ENCODE measurements at regions not wholly inside any gene's neighbourhood (a gene's known extent, or its start where the extent isn't known, plus 50 kb on each side); places are given as distances from the start of the nearest gene placed in this dataset.

- POLR2A ChIA-PET: no interaction called here
- ATAC-seq (no peak), DNase-seq (no peak)
- Mint-ChIP-seq H3K27ac (no peak overlapping the region), H3K36me3 (ENCODE audit: low read depth) (no peaks in the 10 kb centered on the region), H3K4me3 (no peak overlapping the region), H3K4me1 (no peaks in the 10 kb centered on the region), H3K9me3 (ENCODE audit: low read depth) (no peaks in the 10 kb centered on the region), H3K27me3 (peaks cover 4% of the 10 kb centered on the region)
- intact Hi-C loops (cut with DNase I, micrococcal nuclease): no loop called here
- CTCF ChIA-PET: interaction anchor here (0.6 kb wide), 1 partner anchor 139 kb away, joined by 3 read pairs; no protein-coding TSS in a partner anchor
Measured at GRCh38 chr11:114811971-114812370, 133.6 kb downstream of the NXPE2 start.

GRCh38 chr11:114812733-114813132 is 134.4 kb downstream of the NXPE2 start:
- intact Hi-C loops (cut with DNase I, micrococcal nuclease): no loop called here
- Mint-ChIP-seq H3K4me3 (no peak overlapping the region), H3K27ac (no peak overlapping the region), H3K36me3 (ENCODE audit: low read depth) (no peaks in the 10 kb centered on the region), H3K9me3 (ENCODE audit: low read depth) (no peaks in the 10 kb centered on the region), H3K27me3 (peaks cover 3% of the 10 kb centered on the region), H3K4me1 (no peaks in the 10 kb centered on the region)
- no peak for DNase-seq
- ChIA-PET POLR2A (no interaction called here), CTCF (no interaction called here)
- no peak for ATAC-seq

- no peaks in the 10 kb centered on the region for H3K4me1 Mint-ChIP-seq
- ChIA-PET CTCF (no interaction called here), POLR2A (no interaction called here)
- H3K4me3 Mint-ChIP-seq: no peak overlapping the region
- H3K27me3 Mint-ChIP-seq: no peaks in the 10 kb centered on the region
- ATAC-seq (no peak), DNase-seq (no peak)
- no peaks in the 10 kb centered on the region for H3K9me3 Mint-ChIP-seq (ENCODE audit: low read depth)
- no peak overlapping the region for H3K27ac Mint-ChIP-seq
- H3K36me3 Mint-ChIP-seq (ENCODE audit: low read depth): no peaks in the 10 kb centered on the region
- intact Hi-C loops (cut with DNase I, micrococcal nuclease): no loop called here
Measured at GRCh38 chr11:114813189-114813718, 134.9 kb downstream of the NXPE2 start.

GRCh38 chr11:114815176-114815575 is 136.8 kb downstream of the NXPE2 start:
- ChIA-PET CTCF (no interaction called here), POLR2A (no interaction called here)
- DNase-seq: no peak
- H3K9me3 Mint-ChIP-seq (ENCODE audit: low read depth): no peaks in the 10 kb centered on the region
- peaks cover 4% of the 10 kb centered on the region for H3K27me3 Mint-ChIP-seq
- no peak for ATAC-seq
- no peak overlapping the region for H3K4me3 Mint-ChIP-seq
- no peak overlapping the region for H3K27ac Mint-ChIP-seq
- no peaks in the 10 kb centered on the region for H3K36me3 Mint-ChIP-seq (ENCODE audit: low read depth)
- H3K4me1 Mint-ChIP-seq: no peaks in the 10 kb centered on the region
- intact Hi-C loops (cut with DNase I, micrococcal nuclease): no loop called here

- Mint-ChIP-seq H3K36me3 (ENCODE audit: low read depth) (no peaks in the 10 kb centered on the region), H3K4me3 (no peak overlapping the region), H3K9me3 (ENCODE audit: low read depth) (no peaks in the 10 kb centered on the region), H3K4me1 (no peaks in the 10 kb centered on the region), H3K27ac (no peak overlapping the region), H3K27me3 (peaks cover 4% of the 10 kb centered on the region)
- DNase-seq (no peak), ATAC-seq (no peak)
- intact Hi-C loops (cut with DNase I, micrococcal nuclease): no loop called here
- POLR2A ChIA-PET: no interaction called here
- CTCF ChIA-PET: no interaction called here
Measured at GRCh38 chr11:114815761-114816160, 137.4 kb downstream of the NXPE2 start.

GRCh38 chr11:114816791-114817190 is 138.5 kb downstream of the NXPE2 start:
- Mint-ChIP-seq H3K4me3 (no peak overlapping the region), H3K4me1 (no peaks in the 10 kb centered on the region), H3K9me3 (ENCODE audit: low read depth) (no peaks in the 10 kb centered on the region), H3K27ac (no peak overlapping the region), H3K36me3 (ENCODE audit: low read depth) (no peaks in the 10 kb centered on the region), H3K27me3 (peaks cover 4% of the 10 kb centered on the region)
- no peak for ATAC-seq
- ChIA-PET POLR2A (no interaction called here), CTCF (no interaction called here)
- intact Hi-C loops (cut with DNase I, micrococcal nuclease): no loop called here
- no peak for DNase-seq

- H3K36me3 Mint-ChIP-seq (ENCODE audit: low read depth): no peaks in the 10 kb centered on the region
- no peak overlapping the region for H3K4me3 Mint-ChIP-seq
- ATAC-seq (no peak), DNase-seq (no peak)
- intact Hi-C loops (cut with DNase I, micrococcal nuclease): no loop called here
- H3K27me3 Mint-ChIP-seq: peaks cover 4% of the 10 kb centered on the region
- no peaks in the 10 kb centered on the region for H3K9me3 Mint-ChIP-seq (ENCODE audit: low read depth)
- ChIA-PET CTCF (no interaction called here), POLR2A (no interaction called here)
- H3K4me1 Mint-ChIP-seq: no peaks in the 10 kb centered on the region
- no peak overlapping the region for H3K27ac Mint-ChIP-seq
Measured at GRCh38 chr11:114818382-114818781, 140.1 kb downstream of the NXPE2 start.

GRCh38 chr11:114819028-114819427 is 140.7 kb downstream of the NXPE2 start:
- H3K4me3 Mint-ChIP-seq: no peak overlapping the region
- DNase-seq (no peak), ATAC-seq (no peak)
- H3K27ac Mint-ChIP-seq: no peak overlapping the region
- H3K27me3 Mint-ChIP-seq: peaks cover 4% of the 10 kb centered on the region
- ChIA-PET POLR2A (no interaction called here), CTCF (no interaction called here)
- no peaks in the 10 kb centered on the region for H3K36me3 Mint-ChIP-seq (ENCODE audit: low read depth)
- no peaks in the 10 kb centered on the region for H3K4me1 Mint-ChIP-seq
- intact Hi-C loops (cut with DNase I, micrococcal nuclease): no loop called here
- H3K9me3 Mint-ChIP-seq (ENCODE audit: low read depth): no peaks in the 10 kb centered on the region

- ChIA-PET CTCF (no interaction called here), POLR2A (no interaction called here)
- Mint-ChIP-seq H3K36me3 (ENCODE audit: low read depth) (no peaks in the 10 kb centered on the region), H3K4me1 (no peaks in the 10 kb centered on the region), H3K27ac (no peak overlapping the region), H3K4me3 (no peak overlapping the region), H3K9me3 (ENCODE audit: low read depth) (no peaks in the 10 kb centered on the region), H3K27me3 (peaks cover 4% of the 10 kb centered on the region)
- intact Hi-C loops (cut with DNase I, micrococcal nuclease): no loop called here
- ATAC-seq (no peak), DNase-seq (no peak)
Measured at GRCh38 chr11:114820621-114821020, 142.3 kb downstream of the NXPE2 start.

GRCh38 chr11:114821621-114822412 is 143.5 kb downstream of the NXPE2 start:
- Mint-ChIP-seq H3K9me3 (ENCODE audit: low read depth) (no peaks in the 10 kb centered on the region), H3K4me3 (no peak overlapping the region), H3K27me3 (peaks cover 7% of the 10 kb centered on the region), H3K36me3 (ENCODE audit: low read depth) (no peaks in the 10 kb centered on the region), H3K4me1 (no peaks in the 10 kb centered on the region), H3K27ac (no peak overlapping the region)
- no peak for ATAC-seq
- no peak for DNase-seq
- CTCF ChIA-PET: interaction anchor here (0.6 kb wide), 1 partner anchor 1690 kb away, joined by 3 read pairs; no protein-coding TSS in a partner anchor
- intact Hi-C loops (cut with DNase I, micrococcal nuclease): no loop called here
- POLR2A ChIA-PET: no interaction called here

- Mint-ChIP-seq H3K27me3 (peaks cover 3% of the 10 kb centered on the region), H3K36me3 (ENCODE audit: low read depth) (no peaks in the 10 kb centered on the region), H3K4me3 (no peak overlapping the region), H3K27ac (no peak overlapping the region), H3K4me1 (no peaks in the 10 kb centered on the region), H3K9me3 (ENCODE audit: low read depth) (no peaks in the 10 kb centered on the region)
- DNase-seq (no peak), ATAC-seq (no peak)
- ChIA-PET POLR2A (no interaction called here), CTCF (no interaction called here)
- intact Hi-C loops (cut with DNase I, micrococcal nuclease): no loop called here
Measured at GRCh38 chr11:114826910-114827442, 148.6 kb downstream of the NXPE2 start.

- H3K4me3 Mint-ChIP-seq: no peak overlapping the region
- no peaks in the 10 kb centered on the region for H3K36me3 Mint-ChIP-seq (ENCODE audit: low read depth)
- H3K27me3 Mint-ChIP-seq: peaks cover 3% of the 10 kb centered on the region
- H3K27ac Mint-ChIP-seq: no peak overlapping the region
- DNase-seq (no peak), ATAC-seq (no peak)
- H3K4me1 Mint-ChIP-seq: no peaks in the 10 kb centered on the region
- POLR2A ChIA-PET: interaction anchor here (0.7 kb wide), 1 partner anchor 30 kb away, joined by 5 read pairs; no protein-coding TSS in a partner anchor
- intact Hi-C loops (cut with DNase I, micrococcal nuclease): no loop called here
- CTCF ChIA-PET: no interaction called here
- no peaks in the 10 kb centered on the region for H3K9me3 Mint-ChIP-seq (ENCODE audit: low read depth)
Measured at GRCh38 chr11:114827736-114828135, 149.4 kb downstream of the NXPE2 start.

Data from activated CD4-positive, alpha-beta T cell treated with anti-CD3 and anti-CD28 coated beads for 36 hours (primary cell).